Ishikawa (cell line): ENCODE measurements at regions not wholly inside any gene's neighbourhood (a gene's known extent, or its start where the extent isn't known, plus 50 kb on each side); places are given as distances from the start of the nearest gene placed in this dataset.

Source experiments
- CREB1 ChIP-seq: IDR thresholded peaks from 2 replicates; pipeline ENCODE4 v1.6.1; 2012; ENCODE audit warnings: low read depth
- EP300 ChIP-seq: IDR thresholded peaks from 2 replicates; pipeline ENCODE4 v1.6.1; 2012; ENCODE audit warnings: borderline replicate concordance
- MAX ChIP-seq: IDR thresholded peaks from 2 replicates; pipeline ENCODE4 v1.6.1; 2012
- NFIC ChIP-seq: IDR thresholded peaks from 2 replicates; pipeline ENCODE4 v1.6.1; 2012
- RAD21 ChIP-seq: IDR thresholded peaks from 2 replicates; pipeline ENCODE4 v1.6.1; 2012; ENCODE audit warnings: low read depth
- TAF1 ChIP-seq: IDR thresholded peaks from 2 replicates; pipeline ENCODE4 v1.6.1; 2012; ENCODE audit warnings: low read depth, mild to moderate bottlenecking
- TCF12 ChIP-seq: IDR thresholded peaks from 2 replicates; pipeline ENCODE4 v1.6.1; 2012; ENCODE audit warnings: low read depth

DNA sequence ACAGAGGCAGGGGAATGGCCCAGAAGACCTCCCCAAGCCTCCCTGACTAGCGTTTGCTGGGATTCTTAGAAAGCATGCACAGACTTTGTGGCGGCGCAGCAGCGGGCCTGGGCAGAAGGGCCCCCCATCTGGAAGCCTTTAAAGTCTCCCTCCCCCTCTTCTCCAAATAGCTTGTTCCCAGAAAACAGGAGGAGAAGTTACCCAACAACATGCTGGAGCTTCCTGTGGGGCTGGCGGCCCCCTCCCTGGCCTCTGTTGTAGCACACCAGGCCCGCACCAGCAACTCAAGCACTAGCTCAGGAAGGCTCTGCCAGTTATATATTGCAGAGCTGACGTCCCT lies 334.8 kb downstream of the DYSF start:
- TF ChIP-seq MAX: no peak
- no peak for TF ChIP-seq CREB1
- TF ChIP-seq TAF1: no peak
- no peak for TF ChIP-seq NFIC
- no peak for TF ChIP-seq TCF12
- no peak for TF ChIP-seq RAD21
- no peak for TF ChIP-seq EP300
